Jurkat, Clone E6-1 (cell line): ENCODE measurements at regions not wholly inside any gene's neighbourhood (a gene's known extent, or its start where the extent isn't known, plus 50 kb on each side); places are given as distances from the start of the nearest gene placed in this dataset.
"Not testable (repeated sequence)": the region's sequence is repeated elsewhere in the genome, so short reads cannot be mapped to it uniquely, and the experiment has no call there.

Source experiments
- DNase-seq: peaks from one replicate; pipeline ENCODE4 v3.0.0-alpha.2; 2011; ENCODE audit warnings: low read depth, low spot score
- H3K4me3 ChIP-seq: 2 replicates; pipeline ENCODE4 v1.5.1; 2011; ENCODE audit warnings: mild to moderate bottlenecking, low read length, control low read depth, moderate library complexity

DNA sequence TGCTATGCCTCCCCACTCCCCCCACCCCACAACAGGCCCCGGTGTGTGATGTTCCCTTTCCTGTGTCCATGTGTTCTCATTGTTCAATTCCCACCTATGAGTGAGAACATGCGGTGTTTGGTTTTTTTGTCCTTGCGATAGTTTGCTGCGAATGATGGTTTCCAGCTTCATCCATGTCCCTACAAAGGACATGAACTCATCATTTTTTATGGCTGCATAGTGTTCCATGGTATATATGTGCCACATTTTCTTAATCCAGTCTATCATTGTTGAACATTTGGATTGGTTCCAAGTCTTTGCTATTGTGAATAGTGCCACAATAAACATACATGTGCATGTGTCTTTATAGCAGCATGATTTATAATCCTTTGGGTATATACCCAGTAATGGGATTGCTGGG lies 55.3 kb upstream of the GARIN1A start:
- not testable (repeated sequence) for H3K4me3 ChIP-seq, DNase-seq
